Fibroblast of skin of left quadriceps (primary cell): ENCODE measurements at regions not wholly inside any gene's neighbourhood (a gene's known extent, or its start where the extent isn't known, plus 50 kb on each side); places are given as distances from the start of the nearest gene placed in this dataset.

Experiments
- DNase-seq, 2 experiments: peaks; one replicate each; pipeline ENCODE4 v3.0.0-alpha.2; 2013; ENCODE audit warnings: low read depth in 2 of 2

DNA sequence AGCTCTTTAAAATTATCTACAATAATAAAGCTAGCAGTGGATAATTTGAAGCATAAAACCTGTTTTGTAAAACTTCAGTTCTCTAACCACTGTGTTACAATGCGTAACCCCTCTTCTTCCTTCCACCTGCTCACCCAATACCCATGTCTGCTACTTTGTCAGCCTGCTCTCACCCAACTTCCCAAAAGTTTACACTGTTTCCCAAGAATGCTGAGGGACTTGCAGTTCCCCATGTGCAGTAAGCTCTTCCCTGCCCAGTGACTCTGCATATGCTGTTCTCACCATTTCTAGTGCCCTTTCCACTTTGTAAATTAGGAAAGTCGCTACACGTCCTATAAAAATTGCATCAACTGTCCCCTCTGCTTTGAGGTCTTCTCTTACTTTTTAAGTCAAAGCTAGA lies 315.9 kb upstream of the SEMA6D start:
- no peak for DNase-seq

DNA sequence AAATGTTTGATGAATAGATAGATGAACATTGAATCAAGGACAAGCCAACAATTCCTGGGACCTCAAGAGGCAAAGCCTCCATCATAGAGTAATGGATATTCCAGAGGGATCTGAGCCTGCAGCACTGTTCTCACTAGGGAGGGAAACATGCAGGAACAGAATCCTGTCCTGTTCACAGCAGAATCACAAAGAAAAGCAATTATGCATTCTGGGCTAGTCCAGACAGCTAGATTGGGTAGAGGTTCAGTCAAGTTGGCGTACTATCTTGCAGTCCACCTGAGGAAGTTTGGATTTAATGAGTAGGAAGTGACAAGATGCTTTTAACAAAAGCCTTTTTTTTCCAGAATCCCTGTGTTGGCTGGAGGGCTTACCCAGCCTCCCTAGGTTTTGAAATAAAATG lies 314.5 kb upstream of the SEMA6D start:
- DNase-seq, result no peak

GRCh38 chr15:47404877-47405276 lies 312.4 kb upstream of the SEMA6D start:
- no peak for DNase-seq

GRCh38 chr15:47405365-47406162 lies 311.7 kb upstream of the SEMA6D start:
- DNase-seq, result no peak

DNA sequence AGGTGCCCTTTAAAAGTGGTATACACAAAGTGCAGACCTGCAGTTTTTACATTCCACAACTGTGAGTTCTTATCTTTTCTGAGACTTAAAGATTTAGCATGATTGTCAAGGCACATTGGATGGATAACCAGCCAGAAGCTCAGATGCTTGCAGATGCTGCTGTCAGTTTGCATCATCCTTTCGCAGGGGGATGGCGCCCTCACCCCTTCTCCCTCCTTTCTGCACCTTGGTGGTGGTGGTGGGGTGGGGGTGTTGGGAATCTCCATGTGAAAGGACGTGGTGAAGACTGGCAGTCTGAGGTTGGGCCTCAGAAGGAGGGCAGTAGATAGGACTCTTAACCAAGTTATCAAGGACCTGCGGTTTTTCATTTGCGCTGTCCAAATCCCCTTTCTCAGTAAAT lies 309.6 kb upstream of the SEMA6D start:
- no peak for DNase-seq

- no peak for DNase-seq
Observed at GRCh38 chr15:47409038-47409437, 308.3 kb upstream of the SEMA6D start.

DNA sequence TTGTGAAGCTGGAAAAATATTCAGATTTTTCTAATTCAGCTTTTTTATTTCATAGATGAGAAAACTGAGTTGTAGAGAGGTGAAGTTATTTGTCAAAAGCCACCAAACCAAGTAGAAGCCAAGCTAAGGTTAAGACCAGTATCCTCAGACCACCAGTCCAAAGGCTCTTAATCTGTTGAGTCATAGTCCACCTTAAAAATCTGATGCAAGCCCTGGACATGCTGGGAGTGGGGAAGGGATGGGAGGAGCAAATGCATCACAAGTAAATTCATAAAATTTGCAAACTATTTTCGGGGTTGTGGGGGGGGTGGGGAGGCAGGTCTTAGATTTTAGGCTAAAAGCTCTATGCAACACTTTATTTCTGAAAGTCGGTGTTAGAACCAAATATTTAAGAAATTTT lies 307.7 kb upstream of the SEMA6D start:
- peak in 1 of 2 experiments; percentile 38 for DNase-seq

GRCh38 chr15:47410247-47410646 lies 307.1 kb upstream of the SEMA6D start:
- DNase-seq, result no peak

GRCh38 chr15:47411733-47412132 lies 305.6 kb upstream of the SEMA6D start:
- no peak for DNase-seq

GRCh38 chr15:47412136-47412535 lies 305.2 kb upstream of the SEMA6D start:
- no peak for DNase-seq

- no peak for DNase-seq
Observed at GRCh38 chr15:47412802-47413201, 304.5 kb upstream of the SEMA6D start.

GRCh38 chr15:47414207-47414606 lies 303.1 kb upstream of the SEMA6D start:
- peak in 1 of 2 experiments; percentile 38 for DNase-seq

GRCh38 chr15:47415539-47415971 lies 301.8 kb upstream of the SEMA6D start:
- DNase-seq, result no peak

GRCh38 chr15:47422881-47423665 lies 294.2 kb upstream of the SEMA6D start:
- DNase-seq, result no peak

DNA sequence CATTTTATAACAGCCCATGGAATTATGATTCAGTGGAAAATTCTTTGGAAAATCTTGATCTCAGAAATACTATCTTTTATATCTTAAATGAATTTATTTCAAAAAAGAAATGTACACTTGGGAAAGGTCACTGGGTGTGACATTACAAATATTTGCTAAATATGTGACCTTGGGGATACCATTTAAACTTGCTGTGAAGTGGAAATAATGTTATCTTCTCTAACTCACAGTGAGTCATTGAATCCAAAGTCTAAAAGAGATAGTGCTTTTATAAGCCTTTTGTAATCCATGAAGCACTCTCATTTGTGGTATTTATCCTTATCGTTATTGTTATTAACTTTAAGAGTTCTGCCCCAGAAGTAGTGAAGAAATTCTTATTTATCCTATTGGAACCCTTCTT lies 289.8 kb upstream of the SEMA6D start:
- DNase-seq, result no peak

DNA sequence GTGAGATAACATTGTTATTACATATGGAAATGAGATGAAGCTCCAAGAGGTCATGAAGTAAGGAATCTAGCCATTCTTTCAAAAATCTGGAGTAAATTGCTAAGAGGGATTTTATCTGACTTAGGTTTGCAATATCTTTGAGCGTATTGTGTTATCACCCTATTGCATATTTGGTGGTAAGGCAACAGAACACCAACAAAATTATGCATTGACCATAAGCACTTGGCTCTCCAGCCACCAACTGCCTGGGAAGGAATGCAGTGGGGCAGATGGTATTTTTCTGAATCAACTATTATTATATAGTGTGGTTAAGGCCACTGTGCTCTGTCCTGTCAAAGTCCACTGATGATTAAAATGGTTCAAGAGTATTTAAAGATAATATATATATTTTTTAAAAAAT lies 287.9 kb upstream of the SEMA6D start:
- no peak for DNase-seq

- peak; percentile 64 to 67 for DNase-seq
Observed at GRCh38 chr15:47431501-47431900, 285.8 kb upstream of the SEMA6D start.

- DNase-seq, result peak; percentile 64 to 65
Observed at GRCh38 chr15:47432826-47433225, 284.5 kb upstream of the SEMA6D start.

GRCh38 chr15:47434596-47434995 lies 282.7 kb upstream of the SEMA6D start:
- no peak for DNase-seq

DNA sequence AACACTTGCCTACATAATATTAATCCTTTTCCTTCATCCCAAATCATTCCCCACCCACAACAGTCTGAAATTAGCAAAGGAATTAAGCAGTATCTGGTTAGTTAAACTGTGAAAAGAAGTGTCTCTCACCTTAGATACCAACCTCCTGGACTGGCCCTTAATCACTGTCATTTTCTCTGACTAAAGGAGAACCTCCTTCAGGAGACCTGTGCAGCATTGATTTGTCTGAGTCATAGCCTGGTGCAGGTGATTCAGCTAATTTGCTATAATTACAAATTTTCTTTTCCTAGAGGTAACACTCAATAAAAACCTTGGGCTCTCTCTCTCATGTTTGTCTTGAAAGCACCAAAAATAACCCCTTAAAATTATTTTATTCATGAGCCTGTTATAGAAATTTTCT lies 279.8 kb upstream of the SEMA6D start:
- DNase-seq, result no peak

- DNase-seq, result no peak
Observed at GRCh38 chr15:47439146-47440111, 277.9 kb upstream of the SEMA6D start.

GRCh38 chr15:47442371-47442770 lies 274.9 kb upstream of the SEMA6D start:
- DNase-seq, result no peak
